ENCODE measurements at regions not wholly inside any gene's neighbourhood (a gene's known extent, or its start where the extent isn't known, plus 50 kb on each side); places are given as distances from the start of the nearest gene placed in this dataset.

DNA sequence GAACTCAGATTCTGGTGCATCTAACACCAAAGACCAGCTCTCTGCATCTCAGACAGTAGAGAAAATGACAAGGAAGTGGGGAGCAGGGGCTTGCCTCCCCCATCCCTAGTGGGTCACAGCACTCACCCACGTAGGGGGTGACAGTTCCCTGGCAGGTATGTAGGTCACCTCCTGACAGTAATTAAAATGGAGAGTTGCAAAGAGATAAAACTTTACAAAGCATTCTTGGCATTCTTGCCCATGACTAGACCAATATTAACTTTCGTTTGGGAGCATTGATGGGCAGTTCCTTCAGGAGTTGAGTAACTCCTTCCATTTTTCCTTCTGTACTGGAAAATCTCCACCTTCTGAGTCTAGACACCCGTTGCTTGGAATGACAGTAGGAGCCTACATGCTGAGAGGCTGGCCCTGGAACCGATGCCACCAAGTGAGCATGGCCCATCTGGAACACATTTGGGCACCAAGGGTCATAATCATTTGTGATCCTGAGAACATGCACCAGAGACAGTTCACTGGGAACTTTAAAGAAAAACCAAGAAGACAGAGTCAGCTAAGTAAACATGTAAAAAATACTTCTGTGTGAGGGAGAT, 81.5 kb upstream of the MSX2 start:
- DNase-seq (ENCODE audit: low read depth, low spot score) (no peak), ATAC-seq (peak; percentile 22; the same call in 1 of the 2 replicates)
- Histone ChIP-seq H3K36me3 (ENCODE audit: control insufficient read depth in 1 of 2, insufficient read depth in 2 of 2, low read length in 2 of 2) (no peaks in the 10 kb centered on the region), H3K4me3 (replicated peaks in 1 of 2; ENCODE audit: low read depth in 1 of 2, low read length in 2 of 2) (no peak overlapping the region), H3K4me1 (ENCODE audit: control insufficient read depth in 1 of 2, insufficient read depth in 2 of 2, low read length in 2 of 2) (peaks cover 0 to 7% of the 10 kb centered on the region in 2 experiments; a peak in 2 of 4 replicates), H2AFZ (ENCODE audit: low read depth, low read length, poor library complexity, severe bottlenecking) (peak overlapping the region; percentile 82), H3K9ac (ENCODE audit: low read length) (no peak overlapping the region), H3K9me2 (ENCODE audit: insufficient read depth) (no peaks in the 10 kb centered on the region), H3K9me3 (ENCODE audit: control insufficient read depth in 1 of 2, insufficient read depth in 1 of 2, low read depth in 1 of 2, low read length in 2 of 2) (no peaks in the 10 kb centered on the region; a peak in 1 of 4 replicates), H3K27me3 (ENCODE audit: insufficient read depth, low read length) (no peaks in the 10 kb centered on the region), H3K27ac (ENCODE audit: low read depth, low read length) (no peak overlapping the region), H3K4me2 (ENCODE audit: low read length) (peak overlapping the region; percentile 2; the same call in 1 of the 2 replicates), H4K20me1 (ENCODE audit: insufficient read depth) (no peaks in the 10 kb centered on the region), H3K79me2 (ENCODE audit: insufficient read depth, low read length) (no peaks in the 10 kb centered on the region)
- ChIA-PET POLR2A (no interaction called here), RAD21 (ENCODE audit: low non-redundant PET in 1 of 2, low total read pairs in 2 of 2, uncharacterized antibody in 2 of 2, unreplicated experiment in 2 of 2) (no interaction called here), CTCF (no interaction called here)
- TF ChIP-seq SP1 (IDR thresholded peaks at IDR 0.05; ENCODE audit: low read depth), result no peak
- TF ChIP-seq EZH2phosphoT487 (IDR thresholded peaks at IDR 0.05; ENCODE audit: borderline replicate concordance), result no peak
- no peak for TF ChIP-seq ZFX (IDR thresholded peaks at IDR 0.05)
- TF ChIP-seq ELF1 (IDR thresholded peaks at IDR 0.05; ENCODE audit: borderline replicate concordance, low read depth), result no peak
- TF ChIP-seq CBX3 (IDR thresholded peaks at IDR 0.05; ENCODE audit: low read depth), result no peak
- TF ChIP-seq, protein P1, sequence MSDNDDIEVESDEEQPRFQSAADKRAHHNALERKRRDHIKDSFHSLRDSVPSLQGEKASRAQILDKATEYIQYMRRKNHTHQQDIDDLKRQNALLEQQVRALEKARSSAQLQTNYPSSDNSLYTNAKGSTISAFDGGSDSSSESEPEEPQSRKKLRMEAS (IDR thresholded peaks at IDR 0.05), result no peak
- TF ChIP-seq SIN3A (IDR thresholded peaks at IDR 0.05; ENCODE audit: low read depth), result no peak
- TF ChIP-seq, protein P2, sequence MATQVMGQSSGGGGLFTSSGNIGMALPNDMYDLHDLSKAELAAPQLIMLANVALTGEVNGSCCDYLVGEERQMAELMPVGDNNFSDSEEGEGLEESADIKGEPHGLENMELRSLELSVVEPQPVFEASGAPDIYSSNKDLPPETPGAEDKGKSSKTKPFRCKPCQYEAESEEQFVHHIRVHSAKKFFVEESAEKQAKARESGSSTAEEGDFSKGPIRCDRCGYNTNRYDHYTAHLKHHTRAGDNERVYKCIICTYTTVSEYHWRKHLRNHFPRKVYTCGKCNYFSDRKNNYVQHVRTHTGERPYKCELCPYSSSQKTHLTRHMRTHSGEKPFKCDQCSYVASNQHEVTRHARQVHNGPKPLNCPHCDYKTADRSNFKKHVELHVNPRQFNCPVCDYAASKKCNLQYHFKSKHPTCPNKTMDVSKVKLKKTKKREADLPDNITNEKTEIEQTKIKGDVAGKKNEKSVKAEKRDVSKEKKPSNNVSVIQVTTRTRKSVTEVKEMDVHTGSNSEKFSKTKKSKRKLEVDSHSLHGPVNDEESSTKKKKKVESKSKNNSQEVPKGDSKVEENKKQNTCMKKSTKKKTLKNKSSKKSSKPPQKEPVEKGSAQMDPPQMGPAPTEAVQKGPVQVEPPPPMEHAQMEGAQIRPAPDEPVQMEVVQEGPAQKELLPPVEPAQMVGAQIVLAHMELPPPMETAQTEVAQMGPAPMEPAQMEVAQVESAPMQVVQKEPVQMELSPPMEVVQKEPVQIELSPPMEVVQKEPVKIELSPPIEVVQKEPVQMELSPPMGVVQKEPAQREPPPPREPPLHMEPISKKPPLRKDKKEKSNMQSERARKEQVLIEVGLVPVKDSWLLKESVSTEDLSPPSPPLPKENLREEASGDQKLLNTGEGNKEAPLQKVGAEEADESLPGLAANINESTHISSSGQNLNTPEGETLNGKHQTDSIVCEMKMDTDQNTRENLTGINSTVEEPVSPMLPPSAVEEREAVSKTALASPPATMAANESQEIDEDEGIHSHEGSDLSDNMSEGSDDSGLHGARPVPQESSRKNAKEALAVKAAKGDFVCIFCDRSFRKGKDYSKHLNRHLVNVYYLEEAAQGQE (IDR thresholded peaks at IDR 0.05; ENCODE audit: low read depth), result no peak
- TF ChIP-seq POLR2A (IDR thresholded peaks at IDR 0.05; ENCODE audit: borderline replicate concordance, extremely low read depth, insufficient read depth, insufficient read length), result no peak
- TF ChIP-seq YY1 (IDR thresholded peaks at IDR 0.05; ENCODE audit: extremely low read depth, insufficient replicate concordance, low read depth, low read length), result no peak
- no peak for TF ChIP-seq CEBPB (IDR thresholded peaks at IDR 0.05; ENCODE audit: low read depth)
- no peak for TF ChIP-seq POLR2AphosphoS5 (IDR thresholded peaks at IDR 0.05; ENCODE audit: low read depth, low read length)
- TF ChIP-seq FOSL1 (IDR thresholded peaks at IDR 0.05; ENCODE audit: low read depth), result no peak
- no peak for TF ChIP-seq ZNF274 (IDR thresholded peaks at IDR 0.05; ENCODE audit: low read depth, low read length)
- no peak for TF ChIP-seq EGR1 (IDR thresholded peaks at IDR 0.05; ENCODE audit: low read depth)
- BruUV-seq (replicated peaks), result no TSS peak
- intact Hi-C loops (cut with micrococcal nuclease), result no loop called here

Data from HCT116 (cell line).